IMR-90 (cell line): ENCODE measurements at regions not wholly inside any gene's neighbourhood (a gene's known extent, or its start where the extent isn't known, plus 50 kb on each side); places are given as distances from the start of the nearest gene placed in this dataset.

Experiments
- ATAC-seq: fragments of 200-7000 bp; cut with Tn5 transposase; 2 replicates; pipeline ENCODE4 v1.9.1; 2020; ENCODE audit warnings: low read depth, mild to moderate bottlenecking, moderate library complexity
- BruUV-seq: library from RNA; stranded (reverse); fragments of 400-500 nt; replicated peaks from 2 replicates; lab custom pipeline; 2021; lab: Mats Ljungman, UMichigan
- CTCF ChIA-PET: fragments of 300-600 bp; formaldehyde crosslinking; extraction: SDS; loops from one replicate; lab custom pipeline; 2021; ENCODE audit warnings: antibody characterized with exemption; lab: Yijun Ruan, JAX
- POLR2A ChIA-PET: fragments of 300-600 bp; sonication (Branson Sonifier 250); formaldehyde crosslinking; loops from one replicate; lab custom pipeline; 2022; ENCODE audit warnings: antibody characterized with exemption; ENCODE audit not compliant: unreplicated experiment; lab: Charles Lee
- DNase-seq: peaks from one replicate; pipeline ENCODE4 v3.0.0; 2013
- H2AFZ ChIP-seq: replicated peaks from 2 replicates; pipeline ENCODE3; 2013; ENCODE audit warnings: low read length, mild to moderate bottlenecking; ENCODE audit not compliant: poor library complexity
- H2AK5ac ChIP-seq: 2 replicates; pipeline ENCODE4 v1.6.1; 2013; ENCODE audit warnings: low read depth, low read length, inconsistent platforms
- H2AK9ac ChIP-seq: replicated peaks from 2 replicates; pipeline ENCODE3; 2013; ENCODE audit warnings: mild to moderate bottlenecking, low read depth, low read length, moderate library complexity; ENCODE audit not compliant: poor library complexity
- H2BK120ac ChIP-seq: 2 replicates; pipeline ENCODE4 v1.6.1; 2013; ENCODE audit warnings: low read depth, low read length, inconsistent platforms
- H2BK15ac ChIP-seq: 3 replicates; pipeline ENCODE4 v1.6.1; 2013; ENCODE audit warnings: low read depth, low read length, inconsistent platforms
- H2BK20ac ChIP-seq: 2 replicates; pipeline ENCODE4 v1.6.1; 2013; ENCODE audit warnings: low read depth, mild to moderate bottlenecking, inconsistent platforms, low read length, moderate library complexity
- H2BK5ac ChIP-seq: 2 replicates; pipeline ENCODE4 v1.6.1; 2013; ENCODE audit warnings: mild to moderate bottlenecking, low read depth, low read length, inconsistent platforms; ENCODE audit not compliant: poor library complexity, severe bottlenecking
- H3K14ac ChIP-seq: replicated peaks from 2 replicates; pipeline ENCODE4 v1.6.1; 2013; ENCODE audit warnings: low read depth, low read length, inconsistent platforms
- H3K18ac ChIP-seq: 2 replicates; pipeline ENCODE4 v1.6.1; 2013; ENCODE audit warnings: low read depth, low read length, control low read depth
- H3K23ac ChIP-seq: 2 replicates; pipeline ENCODE4 v1.6.1; 2013; ENCODE audit warnings: low read depth, low read length, inconsistent platforms
- H3K27ac ChIP-seq: 2 replicates; pipeline ENCODE4 v1.5.1; 2013; ENCODE audit warnings: mild to moderate bottlenecking, control low read depth, low read length; ENCODE audit not compliant: insufficient read depth
- H3K27me3 ChIP-seq: 2 replicates; pipeline ENCODE4 v1.6.1; 2013; ENCODE audit warnings: low read length; ENCODE audit not compliant: control insufficient read depth, insufficient read depth
- H3K36me3 ChIP-seq: 2 replicates; pipeline ENCODE4 v1.6.1; 2013; ENCODE audit warnings: low read length, mixed read lengths; ENCODE audit not compliant: control insufficient read depth, insufficient read depth
- H3K4ac ChIP-seq: 2 replicates; pipeline ENCODE4 v1.6.1; 2013; ENCODE audit warnings: low read depth, low read length, inconsistent platforms
- H3K4me1 ChIP-seq: 2 replicates; pipeline ENCODE4 v1.6.1; 2013; ENCODE audit warnings: low read length, mixed read lengths; ENCODE audit not compliant: control insufficient read depth, insufficient read depth
- H3K4me2 ChIP-seq: 2 replicates; pipeline ENCODE4 v1.6.1; 2013; ENCODE audit warnings: low read depth, mild to moderate bottlenecking, control low read depth, low read length, moderate library complexity
- H3K4me3 ChIP-seq: 2 replicates; pipeline ENCODE4 v1.5.1; 2013; ENCODE audit warnings: low read depth, mild to moderate bottlenecking, control low read depth, low read length, moderate library complexity; ENCODE audit not compliant: insufficient read depth
- H3K56ac ChIP-seq: 2 replicates; pipeline ENCODE4 v1.6.1; 2013; ENCODE audit warnings: low read length, inconsistent platforms; ENCODE audit not compliant: insufficient read depth; ENCODE audit errors: extremely low read depth
- H3K79me1 ChIP-seq, 2 experiments: 2 replicates each; pipeline ENCODE4 v1.6.1; 2013; ENCODE audit warnings: low read length in 2 of 2, inconsistent platforms in 1 of 2, low read depth in 1 of 2
- H3K9ac ChIP-seq: 2 replicates; pipeline ENCODE4 v1.6.1; 2013; ENCODE audit warnings: low read depth, low read length, control low read depth
- H3K9me1 ChIP-seq: 2 replicates; pipeline ENCODE4 v1.6.1; 2013; ENCODE audit warnings: low read length, inconsistent platforms; ENCODE audit not compliant: insufficient read depth
- H3K9me3 ChIP-seq: 2 replicates; pipeline ENCODE4 v1.6.1; 2013; ENCODE audit warnings: low read length; ENCODE audit not compliant: control insufficient read depth, insufficient read depth
- H4K20me1 ChIP-seq: 2 replicates; pipeline ENCODE4 v1.6.1; 2013; ENCODE audit warnings: low read length, inconsistent platforms; ENCODE audit not compliant: insufficient read depth
- H4K5ac ChIP-seq: 2 replicates; pipeline ENCODE4 v1.6.1; 2013; ENCODE audit warnings: mild to moderate bottlenecking, low read depth, low read length, control low read depth
- H4K8ac ChIP-seq, 2 experiments: 2 replicates each; pipeline ENCODE4 v1.6.1; 2013; ENCODE audit warnings: low read depth in 2 of 2, low read length in 2 of 2, control low read depth in 1 of 2, inconsistent platforms in 1 of 2
- H4K91ac ChIP-seq: 2 replicates; pipeline ENCODE4 v1.6.1; 2013; ENCODE audit warnings: low read depth, low read length, inconsistent platforms; ENCODE audit not compliant: insufficient read depth
- CEBPB ChIP-seq: IDR thresholded peaks from 2 replicates; pipeline ENCODE4 v1.6.1; 2012; ENCODE audit warnings: low read depth, low read length, improper control_type of control experiment
- CHD1 ChIP-seq: IDR thresholded peaks from 2 replicates; pipeline ENCODE4 v1.6.1; 2012; ENCODE audit warnings: low read depth, low read length, improper control_type of control experiment
- MAFK ChIP-seq: IDR thresholded peaks from 2 replicates; pipeline ENCODE4 v1.6.1; 2012; ENCODE audit warnings: low read depth, low read length, improper control_type of control experiment
- NFE2L2 ChIP-seq: fragments of 150-350 bp; IDR thresholded peaks from 2 replicates; pipeline ENCODE4 v1.6.1; 2016; ENCODE audit warnings: low read depth, mild to moderate bottlenecking, low read length
- RAD21 ChIP-seq: IDR thresholded peaks from 2 replicates; pipeline ENCODE4 v1.6.1; 2012; ENCODE audit warnings: low read length, improper control_type of control experiment
- RFX5 ChIP-seq: IDR thresholded peaks from 2 replicates; pipeline ENCODE4 v1.8.0; 2012; ENCODE audit warnings: low read depth, mild to moderate bottlenecking, low read length, moderate library complexity
- WGBS, 2 experiments: methylation state at CpG; one replicate each; pipeline versions ENCODE4 v1.1.5 to v1.1.7; 2013; ENCODE audit warnings: missing lambda C conversion rate in 2 of 2; ENCODE audit not compliant: insufficient read length in 1 of 2; ENCODE audit errors: extremely low coverage in 2 of 2; 5-methylcytosine and 5-hydroxymethylcytosine counted together
- dilution Hi-C: fragments of 300-500 bp; cut with HindIII; formaldehyde crosslinking; loops from one replicate; pipeline ENCODE4 v1.14.3; 2018; ENCODE audit warnings: low sequenced_read_pairs; ENCODE audit not compliant: unreplicated experiment
- in situ Hi-C: fragments of 300-500 bp; cut with MboI; formaldehyde crosslinking; loops from 3 replicates; pipeline ENCODE4 v1.14.3; 2019; ENCODE audit warnings: low sequenced_read_pairs, inconsistent platforms, mixed read lengths
- intact Hi-C: fragments of 100-400 bp; cut with micrococcal nuclease; formaldehyde crosslinking; loops from 2 replicates; pipeline ENCODE4 v1.10.0; 2022

- Histone ChIP-seq H3K23ac (no peak overlapping the region), H2BK120ac (no peak overlapping the region), H3K4me2 (no peak overlapping the region), H2BK5ac (no peak overlapping the region), H2BK20ac (no peak overlapping the region), H4K20me1 (no peaks in the 10 kb centered on the region), H2AK5ac (no peak overlapping the region), H4K5ac (no peak overlapping the region), H2AFZ (no peak overlapping the region), H3K9me1 (no peaks in the 10 kb centered on the region), H3K4me3 (no peak overlapping the region), H3K4ac (no peak overlapping the region), H2BK15ac (no peak overlapping the region), H4K91ac (no peak overlapping the region), H3K36me3 (no peaks in the 10 kb centered on the region), H3K18ac (no peak overlapping the region), H2AK9ac (no peak overlapping the region), H4K8ac (no peak overlapping the region), H3K27ac (no peak overlapping the region), H3K56ac (no peak overlapping the region), H3K9me3 (peaks cover 9% of the 10 kb centered on the region), H3K9ac (no peak overlapping the region), H3K14ac (no peak overlapping the region), H3K27me3 (no peaks in the 10 kb centered on the region), H3K79me1 (no peaks in the 10 kb centered on the region), H3K4me1 (no peaks in the 10 kb centered on the region)
- WGBS, 2 experiments, result no CpG with 5 or more reads among the region's 1 CpG
- in situ Hi-C loops, result no loop called here
- TF ChIP-seq RFX5 (no peak), CEBPB (no peak), CHD1 (no peak), MAFK (no peak), NFE2L2 (no peak), RAD21 (no peak)
- ATAC-seq (no peak), DNase-seq (no peak)
- dilution Hi-C loops, result no loop called here
- ChIA-PET CTCF (no interaction called here), POLR2A (no interaction called here)
- no TSS peak for BruUV-seq
- intact Hi-C loops, result no loop called here
Observed at GRCh38 chr20:19081937-19082336, 130.5 kb upstream of the SLC24A3 start.
